DND-41 (cell line): ENCODE measurements at regions not wholly inside any gene's neighbourhood (a gene's known extent, or its start where the extent isn't known, plus 50 kb on each side); places are given as distances from the start of the nearest gene placed in this dataset.

Source experiments
- EZH2 ChIP-seq: IDR thresholded peaks from 3 replicates; pipeline ENCODE4 v1.6.1; 2012; ENCODE audit warnings: borderline replicate concordance, low read depth, mild to moderate bottlenecking, moderate library complexity, low read length, inconsistent platforms; ENCODE audit not compliant: severe bottlenecking
- TF ChIP-seq, protein P1 (sequence below): IDR thresholded peaks from 2 replicates; pipeline ENCODE4 v1.5.1; 2012; ENCODE audit warnings: borderline replicate concordance, low read length, moderate library complexity, mild to moderate bottlenecking; ENCODE audit not compliant: poor library complexity, severe bottlenecking; ENCODE audit errors: extremely low read depth

GRCh38 chr11:116172851-116173250 lies 599.9 kb downstream of the BUD13 start:
- TF ChIP-seq, protein P1, sequence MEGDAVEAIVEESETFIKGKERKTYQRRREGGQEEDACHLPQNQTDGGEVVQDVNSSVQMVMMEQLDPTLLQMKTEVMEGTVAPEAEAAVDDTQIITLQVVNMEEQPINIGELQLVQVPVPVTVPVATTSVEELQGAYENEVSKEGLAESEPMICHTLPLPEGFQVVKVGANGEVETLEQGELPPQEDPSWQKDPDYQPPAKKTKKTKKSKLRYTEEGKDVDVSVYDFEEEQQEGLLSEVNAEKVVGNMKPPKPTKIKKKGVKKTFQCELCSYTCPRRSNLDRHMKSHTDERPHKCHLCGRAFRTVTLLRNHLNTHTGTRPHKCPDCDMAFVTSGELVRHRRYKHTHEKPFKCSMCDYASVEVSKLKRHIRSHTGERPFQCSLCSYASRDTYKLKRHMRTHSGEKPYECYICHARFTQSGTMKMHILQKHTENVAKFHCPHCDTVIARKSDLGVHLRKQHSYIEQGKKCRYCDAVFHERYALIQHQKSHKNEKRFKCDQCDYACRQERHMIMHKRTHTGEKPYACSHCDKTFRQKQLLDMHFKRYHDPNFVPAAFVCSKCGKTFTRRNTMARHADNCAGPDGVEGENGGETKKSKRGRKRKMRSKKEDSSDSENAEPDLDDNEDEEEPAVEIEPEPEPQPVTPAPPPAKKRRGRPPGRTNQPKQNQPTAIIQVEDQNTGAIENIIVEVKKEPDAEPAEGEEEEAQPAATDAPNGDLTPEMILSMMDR = no peak
- TF ChIP-seq EZH2 = no peak
